WTC11 (cell line): ENCODE measurements at regions not wholly inside any gene's neighbourhood (a gene's known extent, or its start where the extent isn't known, plus 50 kb on each side); places are given as distances from the start of the nearest gene placed in this dataset.

Experiments
- ATAC-seq: fragments of 200-7000 bp; cut with Tn5 transposase; 2 replicates; pipeline ENCODE4 v1.10.0; 2021; ENCODE audit warnings: mild to moderate bottlenecking, moderate library complexity
- CTCF ChIA-PET: fragments of 300-600 bp; sonication (Branson Sonifier 250); formaldehyde crosslinking; loops from one replicate; lab custom pipeline; 2021; ENCODE audit warnings: antibody characterized with exemption; lab: Charles Lee
- POLR2A ChIA-PET: fragments of 350-600 bp; sonication (Branson Sonifier 250); formaldehyde crosslinking; loops from one replicate; lab custom pipeline; 2021; ENCODE audit warnings: antibody characterized with exemption; lab: Charles Lee
- DNase-seq: peaks from one replicate; pipeline ENCODE4 v3.0.0; 2021; ENCODE audit warnings: low spot score
- H3K27ac Mint-ChIP-seq: 2 replicates; pipeline ENCODE4 v1.8.0; 2021; ENCODE audit warnings: mixed read lengths
- H3K27me3 Mint-ChIP-seq: 2 replicates; pipeline ENCODE4 v1.8.0; 2021; ENCODE audit warnings: low read depth, mild to moderate bottlenecking, moderate library complexity, mixed read lengths
- H3K36me3 Mint-ChIP-seq: 2 replicates; pipeline ENCODE4 v1.8.0; 2021; ENCODE audit warnings: mixed read lengths
- H3K4me1 Mint-ChIP-seq: 2 replicates; pipeline ENCODE4 v1.8.0; 2022; ENCODE audit warnings: mixed read lengths
- H3K4me3 Mint-ChIP-seq: 2 replicates; pipeline ENCODE4 v1.8.0; 2021; ENCODE audit warnings: mild to moderate bottlenecking, moderate library complexity, mixed read lengths
- H3K9me3 Mint-ChIP-seq: 2 replicates; pipeline ENCODE4 v1.8.0; 2021; ENCODE audit warnings: mixed read lengths
- CBFB ChIP-seq: sonication (generic); formaldehyde crosslinking; IDR thresholded peaks from 2 replicates; pipeline ENCODE4 v1.8.1; 2022; ENCODE audit warnings: mild to moderate bottlenecking, low read depth, missing genetic modification reagents
- EMX1 ChIP-seq: fragments of 250-450 bp; sonication (Bioruptor Pico); IDR thresholded peaks from 2 replicates; pipeline ENCODE4 v1.8.0; 2021; ENCODE audit warnings: mild to moderate bottlenecking
- FOXJ3 ChIP-seq: sonication (generic); formaldehyde crosslinking; IDR thresholded peaks from 2 replicates; pipeline ENCODE4 v1.9.0; 2021; ENCODE audit warnings: missing genetic modification reagents, mild to moderate bottlenecking, borderline replicate concordance
- FOXP1 ChIP-seq: sonication (generic); formaldehyde crosslinking; IDR thresholded peaks from 2 replicates; pipeline ENCODE4 v1.8.0; 2022; ENCODE audit warnings: missing genetic modification reagents, mild to moderate bottlenecking, moderate library complexity, borderline replicate concordance
- GTF2I ChIP-seq: fragments of 250-450 bp; sonication (Bioruptor Pico); conservative IDR thresholded peaks from 2 replicates; pipeline ENCODE4 v1.4.0; 2021; ENCODE audit warnings: mild to moderate bottlenecking
- IRF2 ChIP-seq: sonication (generic); formaldehyde crosslinking; IDR thresholded peaks from 2 replicates; pipeline ENCODE4 v1.8.0; 2022; ENCODE audit warnings: low read depth, missing genetic modification reagents, borderline replicate concordance
- JAZF1 ChIP-seq: fragments of 250-450 bp; sonication (Bioruptor Pico); IDR thresholded peaks from 2 replicates; pipeline ENCODE4 v1.9.0; 2021; ENCODE audit warnings: moderate library complexity, mild to moderate bottlenecking, inconsistent platforms
- NFYB ChIP-seq: sonication (generic); formaldehyde crosslinking; conservative IDR thresholded peaks from 2 replicates; pipeline ENCODE4 v1.8.0; 2022; ENCODE audit warnings: low read depth, missing genetic modification reagents
- OVOL2 ChIP-seq: fragments of 250-450 bp; sonication (Bioruptor Pico); IDR thresholded peaks from 2 replicates; pipeline ENCODE4 v1.9.0; 2021; ENCODE audit warnings: mild to moderate bottlenecking, borderline replicate concordance
- RORB ChIP-seq: fragments of 250-450 bp; sonication (Bioruptor Pico); IDR thresholded peaks from 2 replicates; pipeline ENCODE4 v1.9.0; 2021; ENCODE audit warnings: mild to moderate bottlenecking
- SMAD3 ChIP-seq: sonication (generic); formaldehyde crosslinking; IDR thresholded peaks from 2 replicates; pipeline ENCODE4 v1.8.0; 2022; ENCODE audit warnings: missing genetic modification reagents, mild to moderate bottlenecking, borderline replicate concordance
- ZBTB21 ChIP-seq: sonication (generic); formaldehyde crosslinking; IDR thresholded peaks from 2 replicates; pipeline ENCODE4 v1.8.1; 2023; ENCODE audit warnings: mild to moderate bottlenecking, missing genetic modification reagents, borderline replicate concordance
- ZNF396 ChIP-seq: fragments of 250-450 bp; sonication (Bioruptor Pico); IDR thresholded peaks from 2 replicates; pipeline ENCODE4 v1.8.0; 2021; ENCODE audit warnings: mild to moderate bottlenecking, moderate library complexity, borderline replicate concordance
- TF ChIP-seq, protein P1 (sequence below): sonication (generic); formaldehyde crosslinking; IDR thresholded peaks from 2 replicates; pipeline ENCODE4 v1.8.0; 2022; ENCODE audit warnings: missing genetic modification reagents
- TF ChIP-seq, protein P2 (sequence below): sonication (generic); formaldehyde crosslinking; IDR thresholded peaks from 2 replicates; pipeline ENCODE4 v1.8.0; 2022; ENCODE audit warnings: mild to moderate bottlenecking, missing genetic modification reagents
- TF ChIP-seq, protein P3 (sequence below): sonication (generic); formaldehyde crosslinking; IDR thresholded peaks from 2 replicates; pipeline ENCODE4 v1.8.1; 2023; ENCODE audit warnings: mild to moderate bottlenecking, missing genetic modification reagents, borderline replicate concordance
- TF ChIP-seq, protein P4 (sequence below): sonication (generic); formaldehyde crosslinking; IDR thresholded peaks from 2 replicates; pipeline ENCODE4 v1.8.1; 2023; ENCODE audit warnings: mild to moderate bottlenecking, missing genetic modification reagents

DNA sequence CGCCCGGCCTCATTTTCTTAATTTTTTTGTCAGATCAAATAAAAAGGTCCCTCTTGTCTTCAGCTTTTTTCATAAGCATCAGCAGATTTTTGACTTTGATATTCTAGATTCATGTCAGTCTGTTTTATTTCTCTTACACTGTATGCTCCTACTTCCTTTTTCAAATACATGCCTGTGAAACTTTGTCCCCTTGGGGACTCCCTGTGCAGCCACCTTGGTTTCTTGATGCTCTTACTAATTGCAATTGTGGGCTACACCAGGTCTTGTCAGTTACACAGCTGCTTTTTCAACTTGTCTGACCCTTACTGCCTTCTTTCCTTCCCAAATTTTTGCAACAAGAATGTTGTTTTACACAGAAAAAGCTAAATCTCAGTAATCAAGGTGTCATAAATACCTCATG is 238.2 kb upstream of the KCNN2 start:
- Mint-ChIP-seq H3K4me1 (no peaks in the 10 kb centered on the region), H3K36me3 (peaks cover 6% of the 10 kb centered on the region), H3K27me3 (no peaks in the 10 kb centered on the region)
- DNase-seq = no peak
- TF ChIP-seq SMAD3 (CRISPR knock-in tag) = no peak
- TF ChIP-seq EMX1 (CRISPR knock-in tag) = no peak
- TF ChIP-seq, protein P1, sequence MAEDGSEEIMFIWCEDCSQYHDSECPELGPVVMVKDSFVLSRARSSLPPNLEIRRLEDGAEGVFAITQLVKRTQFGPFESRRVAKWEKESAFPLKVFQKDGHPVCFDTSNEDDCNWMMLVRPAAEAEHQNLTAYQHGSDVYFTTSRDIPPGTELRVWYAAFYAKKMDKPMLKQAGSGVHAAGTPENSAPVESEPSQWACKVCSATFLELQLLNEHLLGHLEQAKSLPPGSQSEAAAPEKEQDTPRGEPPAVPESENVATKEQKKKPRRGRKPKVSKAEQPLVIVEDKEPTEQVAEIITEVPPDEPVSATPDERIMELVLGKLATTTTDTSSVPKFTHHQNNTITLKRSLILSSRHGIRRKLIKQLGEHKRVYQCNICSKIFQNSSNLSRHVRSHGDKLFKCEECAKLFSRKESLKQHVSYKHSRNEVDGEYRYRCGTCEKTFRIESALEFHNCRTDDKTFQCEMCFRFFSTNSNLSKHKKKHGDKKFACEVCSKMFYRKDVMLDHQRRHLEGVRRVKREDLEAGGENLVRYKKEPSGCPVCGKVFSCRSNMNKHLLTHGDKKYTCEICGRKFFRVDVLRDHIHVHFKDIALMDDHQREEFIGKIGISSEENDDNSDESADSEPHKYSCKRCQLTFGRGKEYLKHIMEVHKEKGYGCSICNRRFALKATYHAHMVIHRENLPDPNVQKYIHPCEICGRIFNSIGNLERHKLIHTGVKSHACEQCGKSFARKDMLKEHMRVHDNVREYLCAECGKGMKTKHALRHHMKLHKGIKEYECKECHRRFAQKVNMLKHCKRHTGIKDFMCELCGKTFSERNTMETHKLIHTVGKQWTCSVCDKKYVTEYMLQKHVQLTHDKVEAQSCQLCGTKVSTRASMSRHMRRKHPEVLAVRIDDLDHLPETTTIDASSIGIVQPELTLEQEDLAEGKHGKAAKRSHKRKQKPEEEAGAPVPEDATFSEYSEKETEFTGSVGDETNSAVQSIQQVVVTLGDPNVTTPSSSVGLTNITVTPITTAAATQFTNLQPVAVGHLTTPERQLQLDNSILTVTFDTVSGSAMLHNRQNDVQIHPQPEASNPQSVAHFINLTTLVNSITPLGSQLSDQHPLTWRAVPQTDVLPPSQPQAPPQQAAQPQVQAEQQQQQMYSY (CRISPR knock-in tag) = no peak
- no peak for TF ChIP-seq GTF2I (CRISPR knock-in tag)
- TF ChIP-seq, protein P2, sequence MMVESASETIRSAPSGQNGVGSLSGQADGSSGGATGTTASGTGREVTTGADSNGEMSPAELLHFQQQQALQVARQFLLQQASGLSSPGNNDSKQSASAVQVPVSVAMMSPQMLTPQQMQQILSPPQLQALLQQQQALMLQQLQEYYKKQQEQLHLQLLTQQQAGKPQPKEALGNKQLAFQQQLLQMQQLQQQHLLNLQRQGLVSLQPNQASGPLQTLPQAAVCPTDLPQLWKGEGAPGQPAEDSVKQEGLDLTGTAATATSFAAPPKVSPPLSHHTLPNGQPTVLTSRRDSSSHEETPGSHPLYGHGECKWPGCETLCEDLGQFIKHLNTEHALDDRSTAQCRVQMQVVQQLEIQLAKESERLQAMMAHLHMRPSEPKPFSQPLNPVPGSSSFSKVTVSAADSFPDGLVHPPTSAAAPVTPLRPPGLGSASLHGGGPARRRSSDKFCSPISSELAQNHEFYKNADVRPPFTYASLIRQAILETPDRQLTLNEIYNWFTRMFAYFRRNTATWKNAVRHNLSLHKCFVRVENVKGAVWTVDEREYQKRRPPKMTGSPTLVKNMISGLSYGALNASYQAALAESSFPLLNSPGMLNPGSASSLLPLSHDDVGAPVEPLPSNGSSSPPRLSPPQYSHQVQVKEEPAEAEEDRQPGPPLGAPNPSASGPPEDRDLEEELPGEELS = no peak
- no peak for TF ChIP-seq OVOL2
- no peak for TF ChIP-seq CBFB (CRISPR knock-in tag)
- TF ChIP-seq, protein P3, sequence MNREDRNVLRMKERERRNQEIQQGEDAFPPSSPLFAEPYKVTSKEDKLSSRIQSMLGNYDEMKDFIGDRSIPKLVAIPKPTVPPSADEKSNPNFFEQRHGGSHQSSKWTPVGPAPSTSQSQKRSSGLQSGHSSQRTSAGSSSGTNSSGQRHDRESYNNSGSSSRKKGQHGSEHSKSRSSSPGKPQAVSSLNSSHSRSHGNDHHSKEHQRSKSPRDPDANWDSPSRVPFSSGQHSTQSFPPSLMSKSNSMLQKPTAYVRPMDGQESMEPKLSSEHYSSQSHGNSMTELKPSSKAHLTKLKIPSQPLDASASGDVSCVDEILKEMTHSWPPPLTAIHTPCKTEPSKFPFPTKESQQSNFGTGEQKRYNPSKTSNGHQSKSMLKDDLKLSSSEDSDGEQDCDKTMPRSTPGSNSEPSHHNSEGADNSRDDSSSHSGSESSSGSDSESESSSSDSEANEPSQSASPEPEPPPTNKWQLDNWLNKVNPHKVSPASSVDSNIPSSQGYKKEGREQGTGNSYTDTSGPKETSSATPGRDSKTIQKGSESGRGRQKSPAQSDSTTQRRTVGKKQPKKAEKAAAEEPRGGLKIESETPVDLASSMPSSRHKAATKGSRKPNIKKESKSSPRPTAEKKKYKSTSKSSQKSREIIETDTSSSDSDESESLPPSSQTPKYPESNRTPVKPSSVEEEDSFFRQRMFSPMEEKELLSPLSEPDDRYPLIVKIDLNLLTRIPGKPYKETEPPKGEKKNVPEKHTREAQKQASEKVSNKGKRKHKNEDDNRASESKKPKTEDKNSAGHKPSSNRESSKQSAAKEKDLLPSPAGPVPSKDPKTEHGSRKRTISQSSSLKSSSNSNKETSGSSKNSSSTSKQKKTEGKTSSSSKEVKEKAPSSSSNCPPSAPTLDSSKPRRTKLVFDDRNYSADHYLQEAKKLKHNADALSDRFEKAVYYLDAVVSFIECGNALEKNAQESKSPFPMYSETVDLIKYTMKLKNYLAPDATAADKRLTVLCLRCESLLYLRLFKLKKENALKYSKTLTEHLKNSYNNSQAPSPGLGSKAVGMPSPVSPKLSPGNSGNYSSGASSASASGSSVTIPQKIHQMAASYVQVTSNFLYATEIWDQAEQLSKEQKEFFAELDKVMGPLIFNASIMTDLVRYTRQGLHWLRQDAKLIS (CRISPR knock-in tag) = no peak
- no peak for TF ChIP-seq IRF2 (CRISPR knock-in tag)
- no peak for TF ChIP-seq RORB (CRISPR knock-in tag)
- no peak for TF ChIP-seq ZNF396 (CRISPR knock-in tag)
- TF ChIP-seq NFYB (CRISPR knock-in tag) = no peak
- TF ChIP-seq, all 79 proteins: peak for 0
- H3K27ac Mint-ChIP-seq = no peak overlapping the region
- H3K9me3 Mint-ChIP-seq = peaks cover 29% of the 10 kb centered on the region
- no peak for ATAC-seq
- ChIA-PET POLR2A (no interaction called here), CTCF (no interaction called here)
- no peak overlapping the region for H3K4me3 Mint-ChIP-seq

DNA sequence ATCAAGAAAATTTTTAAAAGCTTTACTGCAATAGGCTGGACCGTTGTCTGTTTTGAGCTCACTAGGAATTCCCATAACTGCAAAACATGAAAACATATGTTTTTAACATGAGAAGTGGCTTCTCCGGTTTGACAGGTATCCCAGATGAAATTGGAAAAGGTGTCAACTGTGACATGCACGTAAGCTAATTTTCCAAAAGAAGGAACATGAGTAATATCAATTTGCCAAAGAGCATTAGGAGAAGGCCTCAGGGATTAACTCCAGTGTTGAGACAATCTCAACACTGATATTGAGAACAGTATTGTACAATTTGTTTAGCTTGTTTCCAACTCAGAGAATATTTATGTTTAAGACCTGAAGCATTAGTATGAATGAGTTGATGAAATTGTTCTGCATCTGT is 215.5 kb upstream of the KCNN2 start:
- CTCF ChIA-PET = no interaction called here
- POLR2A ChIA-PET = no interaction called here
- Mint-ChIP-seq H3K36me3 (peaks cover 24% of the 10 kb centered on the region), H3K4me1 (no peaks in the 10 kb centered on the region), H3K27me3 (no peaks in the 10 kb centered on the region), H3K9me3 (peaks cover 65% of the 10 kb centered on the region), H3K27ac (no peak overlapping the region), H3K4me3 (no peak overlapping the region)
- TF ChIP-seq ZBTB21 (CRISPR knock-in tag) (no peak), OVOL2 (no peak), IRF2 (CRISPR knock-in tag) (no peak), FOXP1 (CRISPR knock-in tag) (no peak), FOXJ3 (no peak), JAZF1 (CRISPR knock-in tag) (no peak), CBFB (CRISPR knock-in tag) (no peak), ZNF396 (CRISPR knock-in tag) (no peak)
- TF ChIP-seq, protein P4, sequence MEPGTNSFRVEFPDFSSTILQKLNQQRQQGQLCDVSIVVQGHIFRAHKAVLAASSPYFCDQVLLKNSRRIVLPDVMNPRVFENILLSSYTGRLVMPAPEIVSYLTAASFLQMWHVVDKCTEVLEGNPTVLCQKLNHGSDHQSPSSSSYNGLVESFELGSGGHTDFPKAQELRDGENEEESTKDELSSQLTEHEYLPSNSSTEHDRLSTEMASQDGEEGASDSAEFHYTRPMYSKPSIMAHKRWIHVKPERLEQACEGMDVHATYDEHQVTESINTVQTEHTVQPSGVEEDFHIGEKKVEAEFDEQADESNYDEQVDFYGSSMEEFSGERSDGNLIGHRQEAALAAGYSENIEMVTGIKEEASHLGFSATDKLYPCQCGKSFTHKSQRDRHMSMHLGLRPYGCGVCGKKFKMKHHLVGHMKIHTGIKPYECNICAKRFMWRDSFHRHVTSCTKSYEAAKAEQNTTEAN (CRISPR knock-in tag) = no peak
- DNase-seq = no peak
- no peak for ATAC-seq
